GM23338 (cell line): ENCODE measurements at regions not wholly inside any gene's neighbourhood (a gene's known extent, or its start where the extent isn't known, plus 50 kb on each side); places are given as distances from the start of the nearest gene placed in this dataset.

Source experiments
- ATAC-seq: fragments of 200-7000 bp; cut with Tn5 transposase; 3 replicates; pipeline ENCODE4 v1.9.1; 2020
- DNase-seq: peaks from one replicate; pipeline ENCODE4 v3.0.0-alpha.2; 2015; ENCODE audit warnings: low spot score
- H2AFZ ChIP-seq: fragments of 200-600 bp; sonication (generic); 2 replicates; pipeline ENCODE4 v1.8.0; 2016; ENCODE audit warnings: antibody characterized with exemption, mild to moderate bottlenecking, moderate library complexity
- H3F3A ChIP-seq: fragments of 200-600 bp; sonication (generic); replicated peaks from 2 replicates; pipeline ENCODE4 v1.8.0; 2017; ENCODE audit warnings: antibody characterized with exemption, mixed run types, low read depth
- H3K27ac ChIP-seq: fragments of 200-600 bp; sonication (generic); 2 replicates; pipeline ENCODE4 v1.6.1; 2016; ENCODE audit warnings: low read depth
- H3K27me3 ChIP-seq: fragments of 200-600 bp; sonication (generic); 2 replicates; pipeline ENCODE4 v1.8.0; 2016; ENCODE audit warnings: mild to moderate bottlenecking, mixed run types, moderate library complexity; ENCODE audit not compliant: insufficient read depth
- H3K36me3 ChIP-seq: fragments of 200-600 bp; sonication (generic); 2 replicates; pipeline ENCODE4 v1.8.0; 2016; ENCODE audit warnings: mild to moderate bottlenecking; ENCODE audit not compliant: insufficient read depth
- H3K4me1 ChIP-seq: fragments of 200-600 bp; sonication (generic); 2 replicates; pipeline ENCODE4 v1.8.0; 2016; ENCODE audit warnings: mild to moderate bottlenecking, moderate library complexity; ENCODE audit not compliant: insufficient read depth
- H3K4me2 ChIP-seq: fragments of 200-600 bp; sonication (generic); 2 replicates; pipeline ENCODE4 v1.7.1; 2017; ENCODE audit warnings: mixed run types
- H3K4me3 ChIP-seq: fragments of 200-600 bp; sonication (generic); 2 replicates; pipeline ENCODE4 v1.6.1; 2016; ENCODE audit warnings: mixed run types
- H3K79me2 ChIP-seq: fragments of 200-600 bp; sonication (generic); replicated peaks from 2 replicates; pipeline ENCODE4 v1.8.0; 2017; ENCODE audit warnings: mild to moderate bottlenecking; ENCODE audit not compliant: insufficient read depth
- H3K9me2 ChIP-seq: fragments of 200-600 bp; sonication (generic); 2 replicates; pipeline ENCODE4 v1.8.0; 2017; ENCODE audit not compliant: insufficient read depth
- H4K20me1 ChIP-seq: fragments of 200-600 bp; sonication (generic); replicated peaks from 2 replicates; pipeline ENCODE4 v1.8.0; 2017; ENCODE audit warnings: mild to moderate bottlenecking; ENCODE audit not compliant: insufficient read depth
- H3K27ac Mint-ChIP-seq: 2 replicates; pipeline ENCODE4 v1.8.0; 2020; ENCODE audit warnings: inconsistent platforms, mild to moderate bottlenecking, moderate library complexity, mixed read lengths
- H3K27me3 Mint-ChIP-seq: 3 replicates; pipeline ENCODE4 v1.8.0; 2022; ENCODE audit warnings: low read depth, mild to moderate bottlenecking, moderate library complexity, mixed read lengths, inconsistent platforms; ENCODE audit not compliant: insufficient read depth, poor library complexity
- H3K36me3 Mint-ChIP-seq: 3 replicates; pipeline ENCODE4 v1.8.0; 2021; ENCODE audit warnings: low read depth, mild to moderate bottlenecking, inconsistent platforms, moderate library complexity, mixed read lengths
- H3K4me1 Mint-ChIP-seq: 3 replicates; pipeline ENCODE4 v1.8.0; 2020; ENCODE audit warnings: mild to moderate bottlenecking, inconsistent platforms, mixed read lengths
- H3K4me3 Mint-ChIP-seq: 3 replicates; pipeline ENCODE4 v1.8.0; 2021; ENCODE audit warnings: moderate library complexity, mild to moderate bottlenecking, inconsistent platforms, mixed read lengths
- H3K9me3 Mint-ChIP-seq: 3 replicates; pipeline ENCODE4 v1.8.0; 2020; ENCODE audit warnings: moderate library complexity, mild to moderate bottlenecking, inconsistent platforms, mixed read lengths
- CREB1 ChIP-seq: fragments of 250-450 bp; sonication (Bioruptor Pico); IDR thresholded peaks from 2 replicates; pipeline ENCODE4 v1.5.0; 2020; ENCODE audit warnings: low read depth, mild to moderate bottlenecking, moderate library complexity
- EZH2 ChIP-seq: fragments of 200-600 bp; sonication (generic); IDR thresholded peaks from one replicate; pipeline ENCODE4 v1.8.0; 2017; ENCODE audit warnings: antibody characterized with exemption, mild to moderate bottlenecking, low read depth; ENCODE audit not compliant: unreplicated experiment
- EZH2phosphoT487 ChIP-seq: fragments of 200-600 bp; sonication (generic); IDR thresholded peaks from one replicate; pipeline ENCODE4 v1.8.1; 2018; ENCODE audit warnings: antibody characterized with exemption; ENCODE audit not compliant: unreplicated experiment
- JUNB ChIP-seq: IDR thresholded peaks from one replicate; pipeline ENCODE4 v1.6.1; 2016; ENCODE audit warnings: antibody characterized with exemption; ENCODE audit not compliant: unreplicated experiment
- NANOG ChIP-seq: IDR thresholded peaks from 2 replicates; pipeline ENCODE4 v1.6.1; 2016; ENCODE audit warnings: antibody characterized with exemption, borderline replicate concordance
- POLR2AphosphoS5 ChIP-seq: IDR thresholded peaks from 2 replicates; pipeline ENCODE4 v1.6.1; 2016; ENCODE audit warnings: antibody characterized with exemption, low read depth
- STAT1 ChIP-seq: IDR thresholded peaks from one replicate; pipeline ENCODE4 v1.6.1; 2016; ENCODE audit warnings: antibody characterized with exemption; ENCODE audit not compliant: unreplicated experiment
- ZNF114 ChIP-seq: fragments of 250-450 bp; sonication (Bioruptor Pico); IDR thresholded peaks from 2 replicates; pipeline ENCODE4 v1.5.0; 2020; ENCODE audit warnings: mild to moderate bottlenecking, moderate library complexity
- ZNF331 ChIP-seq: fragments of 250-450 bp; sonication (Bioruptor Pico); IDR thresholded peaks from 2 replicates; pipeline ENCODE4 v1.5.0; 2020; ENCODE audit warnings: low read depth, mild to moderate bottlenecking, moderate library complexity
- TF ChIP-seq, protein P1 (sequence below), 2 experiments: fragments of 200-600 bp in 1 of 2; sonication (generic) in 1 of 2; conservative IDR thresholded peaks; 2 replicates each; pipeline versions ENCODE4 v1.5.1 to v1.6.1; 2016 to 2017; ENCODE audit warnings: antibody characterized with exemption in 2 of 2, low read depth in 2 of 2, mild to moderate bottlenecking in 2 of 2, moderate library complexity in 1 of 2
- TF ChIP-seq, protein P2 (sequence below): IDR thresholded peaks from 2 replicates; pipeline ENCODE4 v1.6.1; 2016; ENCODE audit warnings: antibody characterized with exemption
- TF ChIP-seq, protein P3 (sequence below): IDR thresholded peaks from one replicate; pipeline ENCODE4 v1.6.1; 2018; ENCODE audit warnings: antibody characterized with exemption; ENCODE audit not compliant: unreplicated experiment
- TF ChIP-seq, protein P4 (sequence below): fragments of 250-450 bp; sonication (Bioruptor Pico); IDR thresholded peaks from 2 replicates; pipeline ENCODE4 v1.5.0; 2020; ENCODE audit warnings: mild to moderate bottlenecking, moderate library complexity

DNA sequence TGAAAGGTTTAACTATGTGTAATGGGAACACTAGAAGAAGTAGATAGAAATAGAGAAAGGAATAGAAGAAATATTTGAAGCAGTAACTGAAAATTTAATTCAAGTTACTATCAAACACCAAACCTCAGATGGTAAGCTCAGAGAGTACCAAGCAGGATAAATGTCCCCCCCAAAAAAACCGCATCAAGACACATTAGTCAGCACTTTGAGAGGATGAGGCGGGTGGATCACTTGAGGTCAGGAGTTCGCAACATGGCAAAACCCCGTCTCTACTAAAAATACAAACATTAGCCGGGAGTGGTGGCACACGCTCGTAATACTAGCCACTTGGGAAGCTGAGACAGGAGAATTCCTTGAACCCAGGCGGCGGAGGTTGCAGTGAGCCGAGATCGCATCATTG lies 253.1 kb downstream of the C6orf118 start:
- Histone ChIP-seq H3F3A (no peaks in the 10 kb centered on the region), H4K20me1 (no peaks in the 10 kb centered on the region), H2AFZ (no peak overlapping the region), H3K36me3 (no peaks in the 10 kb centered on the region), H3K4me3 (no peak overlapping the region), H3K79me2 (no peaks in the 10 kb centered on the region), H3K9me2 (peaks cover 6% of the 10 kb centered on the region; the same call in 1 of the 2 replicates), H3K27me3 (no peaks in the 10 kb centered on the region), H3K4me2 (no peak overlapping the region), H3K27ac (no peak overlapping the region), H3K4me1 (no peaks in the 10 kb centered on the region; the same call in 1 of the 2 replicates)
- no peak overlapping the region for H3K27ac Mint-ChIP-seq
- H3K4me1 Mint-ChIP-seq: no peaks in the 10 kb centered on the region
- no peak for DNase-seq
- no peak for ATAC-seq
- peaks cover 9% of the 10 kb centered on the region for H3K9me3 Mint-ChIP-seq
- H3K4me3 Mint-ChIP-seq: no peak overlapping the region
- no peaks in the 10 kb centered on the region for H3K36me3 Mint-ChIP-seq
- no peaks in the 10 kb centered on the region for H3K27me3 Mint-ChIP-seq
- TF ChIP-seq, protein P1, sequence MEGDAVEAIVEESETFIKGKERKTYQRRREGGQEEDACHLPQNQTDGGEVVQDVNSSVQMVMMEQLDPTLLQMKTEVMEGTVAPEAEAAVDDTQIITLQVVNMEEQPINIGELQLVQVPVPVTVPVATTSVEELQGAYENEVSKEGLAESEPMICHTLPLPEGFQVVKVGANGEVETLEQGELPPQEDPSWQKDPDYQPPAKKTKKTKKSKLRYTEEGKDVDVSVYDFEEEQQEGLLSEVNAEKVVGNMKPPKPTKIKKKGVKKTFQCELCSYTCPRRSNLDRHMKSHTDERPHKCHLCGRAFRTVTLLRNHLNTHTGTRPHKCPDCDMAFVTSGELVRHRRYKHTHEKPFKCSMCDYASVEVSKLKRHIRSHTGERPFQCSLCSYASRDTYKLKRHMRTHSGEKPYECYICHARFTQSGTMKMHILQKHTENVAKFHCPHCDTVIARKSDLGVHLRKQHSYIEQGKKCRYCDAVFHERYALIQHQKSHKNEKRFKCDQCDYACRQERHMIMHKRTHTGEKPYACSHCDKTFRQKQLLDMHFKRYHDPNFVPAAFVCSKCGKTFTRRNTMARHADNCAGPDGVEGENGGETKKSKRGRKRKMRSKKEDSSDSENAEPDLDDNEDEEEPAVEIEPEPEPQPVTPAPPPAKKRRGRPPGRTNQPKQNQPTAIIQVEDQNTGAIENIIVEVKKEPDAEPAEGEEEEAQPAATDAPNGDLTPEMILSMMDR (conservative IDR thresholded peaks at IDR 0.05; ENCODE audit: low read depth in 2 of 2): no peak
- TF ChIP-seq JUNB: no peak
- TF ChIP-seq EZH2: no peak
- TF ChIP-seq CREB1: no peak
- no peak for TF ChIP-seq POLR2AphosphoS5
- no peak for TF ChIP-seq NANOG
- TF ChIP-seq, protein P2, sequence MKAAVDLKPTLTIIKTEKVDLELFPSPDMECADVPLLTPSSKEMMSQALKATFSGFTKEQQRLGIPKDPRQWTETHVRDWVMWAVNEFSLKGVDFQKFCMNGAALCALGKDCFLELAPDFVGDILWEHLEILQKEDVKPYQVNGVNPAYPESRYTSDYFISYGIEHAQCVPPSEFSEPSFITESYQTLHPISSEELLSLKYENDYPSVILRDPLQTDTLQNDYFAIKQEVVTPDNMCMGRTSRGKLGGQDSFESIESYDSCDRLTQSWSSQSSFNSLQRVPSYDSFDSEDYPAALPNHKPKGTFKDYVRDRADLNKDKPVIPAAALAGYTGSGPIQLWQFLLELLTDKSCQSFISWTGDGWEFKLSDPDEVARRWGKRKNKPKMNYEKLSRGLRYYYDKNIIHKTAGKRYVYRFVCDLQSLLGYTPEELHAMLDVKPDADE: no peak
- TF ChIP-seq, protein P3, sequence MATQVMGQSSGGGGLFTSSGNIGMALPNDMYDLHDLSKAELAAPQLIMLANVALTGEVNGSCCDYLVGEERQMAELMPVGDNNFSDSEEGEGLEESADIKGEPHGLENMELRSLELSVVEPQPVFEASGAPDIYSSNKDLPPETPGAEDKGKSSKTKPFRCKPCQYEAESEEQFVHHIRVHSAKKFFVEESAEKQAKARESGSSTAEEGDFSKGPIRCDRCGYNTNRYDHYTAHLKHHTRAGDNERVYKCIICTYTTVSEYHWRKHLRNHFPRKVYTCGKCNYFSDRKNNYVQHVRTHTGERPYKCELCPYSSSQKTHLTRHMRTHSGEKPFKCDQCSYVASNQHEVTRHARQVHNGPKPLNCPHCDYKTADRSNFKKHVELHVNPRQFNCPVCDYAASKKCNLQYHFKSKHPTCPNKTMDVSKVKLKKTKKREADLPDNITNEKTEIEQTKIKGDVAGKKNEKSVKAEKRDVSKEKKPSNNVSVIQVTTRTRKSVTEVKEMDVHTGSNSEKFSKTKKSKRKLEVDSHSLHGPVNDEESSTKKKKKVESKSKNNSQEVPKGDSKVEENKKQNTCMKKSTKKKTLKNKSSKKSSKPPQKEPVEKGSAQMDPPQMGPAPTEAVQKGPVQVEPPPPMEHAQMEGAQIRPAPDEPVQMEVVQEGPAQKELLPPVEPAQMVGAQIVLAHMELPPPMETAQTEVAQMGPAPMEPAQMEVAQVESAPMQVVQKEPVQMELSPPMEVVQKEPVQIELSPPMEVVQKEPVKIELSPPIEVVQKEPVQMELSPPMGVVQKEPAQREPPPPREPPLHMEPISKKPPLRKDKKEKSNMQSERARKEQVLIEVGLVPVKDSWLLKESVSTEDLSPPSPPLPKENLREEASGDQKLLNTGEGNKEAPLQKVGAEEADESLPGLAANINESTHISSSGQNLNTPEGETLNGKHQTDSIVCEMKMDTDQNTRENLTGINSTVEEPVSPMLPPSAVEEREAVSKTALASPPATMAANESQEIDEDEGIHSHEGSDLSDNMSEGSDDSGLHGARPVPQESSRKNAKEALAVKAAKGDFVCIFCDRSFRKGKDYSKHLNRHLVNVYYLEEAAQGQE: no peak
- no peak for TF ChIP-seq ZNF331
- no peak for TF ChIP-seq STAT1
- TF ChIP-seq EZH2phosphoT487: no peak
- TF ChIP-seq, protein P4, sequence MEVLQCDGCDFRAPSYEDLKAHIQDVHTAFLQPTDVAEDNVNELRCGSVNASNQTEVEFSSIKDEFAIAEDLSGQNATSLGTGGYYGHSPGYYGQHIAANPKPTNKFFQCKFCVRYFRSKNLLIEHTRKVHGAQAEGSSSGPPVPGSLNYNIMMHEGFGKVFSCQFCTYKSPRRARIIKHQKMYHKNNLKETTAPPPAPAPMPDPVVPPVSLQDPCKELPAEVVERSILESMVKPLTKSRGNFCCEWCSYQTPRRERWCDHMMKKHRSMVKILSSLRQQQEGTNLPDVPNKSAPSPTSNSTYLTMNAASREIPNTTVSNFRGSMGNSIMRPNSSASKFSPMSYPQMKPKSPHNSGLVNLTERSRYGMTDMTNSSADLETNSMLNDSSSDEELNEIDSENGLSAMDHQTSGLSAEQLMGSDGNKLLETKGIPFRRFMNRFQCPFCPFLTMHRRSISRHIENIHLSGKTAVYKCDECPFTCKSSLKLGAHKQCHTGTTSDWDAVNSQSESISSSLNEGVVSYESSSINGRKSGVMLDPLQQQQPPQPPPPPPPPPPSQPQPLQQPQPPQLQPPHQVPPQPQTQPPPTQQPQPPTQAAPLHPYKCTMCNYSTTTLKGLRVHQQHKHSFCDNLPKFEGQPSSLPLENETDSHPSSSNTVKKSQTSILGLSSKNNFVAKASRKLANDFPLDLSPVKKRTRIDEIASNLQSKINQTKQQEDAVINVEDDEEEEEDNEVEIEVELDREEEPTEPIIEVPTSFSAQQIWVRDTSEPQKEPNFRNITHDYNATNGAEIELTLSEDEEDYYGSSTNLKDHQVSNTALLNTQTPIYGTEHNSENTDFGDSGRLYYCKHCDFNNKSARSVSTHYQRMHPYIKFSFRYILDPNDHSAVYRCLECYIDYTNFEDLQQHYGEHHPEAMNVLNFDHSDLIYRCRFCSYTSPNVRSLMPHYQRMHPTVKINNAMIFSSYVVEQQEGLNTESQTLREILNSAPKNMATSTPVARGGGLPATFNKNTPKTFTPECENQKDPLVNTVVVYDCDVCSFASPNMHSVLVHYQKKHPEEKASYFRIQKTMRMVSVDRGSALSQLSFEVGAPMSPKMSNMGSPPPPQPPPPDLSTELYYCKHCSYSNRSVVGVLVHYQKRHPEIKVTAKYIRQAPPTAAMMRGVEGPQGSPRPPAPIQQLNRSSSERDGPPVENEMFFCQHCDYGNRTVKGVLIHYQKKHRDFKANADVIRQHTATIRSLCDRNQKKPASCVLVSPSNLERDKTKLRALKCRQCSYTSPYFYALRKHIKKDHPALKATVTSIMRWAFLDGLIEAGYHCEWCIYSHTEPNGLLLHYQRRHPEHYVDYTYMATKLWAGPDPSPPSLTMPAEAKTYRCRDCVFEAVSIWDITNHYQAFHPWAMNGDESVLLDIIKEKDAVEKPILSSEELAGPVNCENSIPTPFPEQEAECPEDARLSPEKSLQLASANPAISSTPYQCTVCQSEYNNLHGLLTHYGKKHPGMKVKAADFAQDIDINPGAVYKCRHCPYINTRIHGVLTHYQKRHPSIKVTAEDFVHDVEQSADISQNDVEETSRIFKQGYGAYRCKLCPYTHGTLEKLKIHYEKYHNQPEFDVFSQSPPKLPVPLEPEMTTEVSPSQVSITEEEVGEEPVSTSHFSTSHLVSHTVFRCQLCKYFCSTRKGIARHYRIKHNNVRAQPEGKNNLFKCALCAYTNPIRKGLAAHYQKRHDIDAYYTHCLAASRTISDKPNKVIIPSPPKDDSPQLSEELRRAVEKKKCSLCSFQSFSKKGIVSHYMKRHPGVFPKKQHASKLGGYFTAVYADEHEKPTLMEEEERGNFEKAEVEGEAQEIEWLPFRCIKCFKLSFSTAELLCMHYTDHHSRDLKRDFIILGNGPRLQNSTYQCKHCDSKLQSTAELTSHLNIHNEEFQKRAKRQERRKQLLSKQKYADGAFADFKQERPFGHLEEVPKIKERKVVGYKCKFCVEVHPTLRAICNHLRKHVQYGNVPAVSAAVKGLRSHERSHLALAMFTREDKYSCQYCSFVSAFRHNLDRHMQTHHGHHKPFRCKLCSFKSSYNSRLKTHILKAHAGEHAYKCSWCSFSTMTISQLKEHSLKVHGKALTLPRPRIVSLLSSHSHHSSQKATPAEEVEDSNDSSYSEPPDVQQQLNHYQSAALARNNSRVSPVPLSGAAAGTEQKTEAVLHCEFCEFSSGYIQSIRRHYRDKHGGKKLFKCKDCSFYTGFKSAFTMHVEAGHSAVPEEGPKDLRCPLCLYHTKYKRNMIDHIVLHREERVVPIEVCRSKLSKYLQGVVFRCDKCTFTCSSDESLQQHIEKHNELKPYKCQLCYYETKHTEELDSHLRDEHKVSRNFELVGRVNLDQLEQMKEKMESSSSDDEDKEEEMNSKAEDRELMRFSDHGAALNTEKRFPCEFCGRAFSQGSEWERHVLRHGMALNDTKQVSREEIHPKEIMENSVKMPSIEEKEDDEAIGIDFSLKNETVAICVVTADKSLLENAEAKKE (CRISPR knock-in tag): no peak
- no peak for TF ChIP-seq ZNF114 (CRISPR knock-in tag)
